Fibroblast of mammary gland (primary cell): ENCODE measurements at regions not wholly inside any gene's neighbourhood (a gene's known extent, or its start where the extent isn't known, plus 50 kb on each side); places are given as distances from the start of the nearest gene placed in this dataset.
"Not testable (repeated sequence)": the region's sequence is repeated elsewhere in the genome, so short reads cannot be mapped to it uniquely, and the experiment has no call there.

Experiments used
- DNase-seq: peaks from one replicate; pipeline ENCODE4 v3.0.0-alpha.2; 2010; ENCODE audit warnings: low read depth
- H3K4me3 ChIP-seq: 2 replicates; pipeline ENCODE4 v1.5.1; 2011; ENCODE audit warnings: low read depth, mild to moderate bottlenecking, low read length, moderate library complexity; ENCODE audit not compliant: control insufficient read depth
- TF ChIP-seq, protein P1 (sequence below): conservative IDR thresholded peaks from 2 replicates; pipeline ENCODE4 v1.5.1; 2011; ENCODE audit warnings: low read depth, low read length, inconsistent platforms; ENCODE audit not compliant: control insufficient read depth, insufficient read depth

DNA sequence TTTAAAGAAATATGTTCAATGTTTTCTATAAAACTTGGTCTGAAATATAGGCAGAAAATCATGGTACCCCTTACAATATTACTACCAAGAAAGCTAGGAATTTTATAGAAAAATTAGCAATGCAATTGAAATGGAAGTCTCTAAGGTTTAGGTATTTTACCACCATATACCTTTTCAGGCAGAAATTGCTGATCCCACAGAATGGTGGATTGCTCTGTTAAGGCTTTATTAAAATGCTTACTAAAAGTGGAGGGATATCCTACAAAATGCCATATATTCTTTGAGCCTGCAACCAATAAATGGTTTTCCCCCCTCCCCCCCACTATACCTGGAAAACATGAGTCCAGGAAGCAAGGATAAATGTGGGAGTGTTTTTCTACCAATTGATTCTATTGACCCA is 718.1 kb upstream of the NOVA1 start:
- TF ChIP-seq, protein P1, sequence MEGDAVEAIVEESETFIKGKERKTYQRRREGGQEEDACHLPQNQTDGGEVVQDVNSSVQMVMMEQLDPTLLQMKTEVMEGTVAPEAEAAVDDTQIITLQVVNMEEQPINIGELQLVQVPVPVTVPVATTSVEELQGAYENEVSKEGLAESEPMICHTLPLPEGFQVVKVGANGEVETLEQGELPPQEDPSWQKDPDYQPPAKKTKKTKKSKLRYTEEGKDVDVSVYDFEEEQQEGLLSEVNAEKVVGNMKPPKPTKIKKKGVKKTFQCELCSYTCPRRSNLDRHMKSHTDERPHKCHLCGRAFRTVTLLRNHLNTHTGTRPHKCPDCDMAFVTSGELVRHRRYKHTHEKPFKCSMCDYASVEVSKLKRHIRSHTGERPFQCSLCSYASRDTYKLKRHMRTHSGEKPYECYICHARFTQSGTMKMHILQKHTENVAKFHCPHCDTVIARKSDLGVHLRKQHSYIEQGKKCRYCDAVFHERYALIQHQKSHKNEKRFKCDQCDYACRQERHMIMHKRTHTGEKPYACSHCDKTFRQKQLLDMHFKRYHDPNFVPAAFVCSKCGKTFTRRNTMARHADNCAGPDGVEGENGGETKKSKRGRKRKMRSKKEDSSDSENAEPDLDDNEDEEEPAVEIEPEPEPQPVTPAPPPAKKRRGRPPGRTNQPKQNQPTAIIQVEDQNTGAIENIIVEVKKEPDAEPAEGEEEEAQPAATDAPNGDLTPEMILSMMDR, result no peak
- no peak overlapping the region for H3K4me3 ChIP-seq
- DNase-seq, result no peak

DNA sequence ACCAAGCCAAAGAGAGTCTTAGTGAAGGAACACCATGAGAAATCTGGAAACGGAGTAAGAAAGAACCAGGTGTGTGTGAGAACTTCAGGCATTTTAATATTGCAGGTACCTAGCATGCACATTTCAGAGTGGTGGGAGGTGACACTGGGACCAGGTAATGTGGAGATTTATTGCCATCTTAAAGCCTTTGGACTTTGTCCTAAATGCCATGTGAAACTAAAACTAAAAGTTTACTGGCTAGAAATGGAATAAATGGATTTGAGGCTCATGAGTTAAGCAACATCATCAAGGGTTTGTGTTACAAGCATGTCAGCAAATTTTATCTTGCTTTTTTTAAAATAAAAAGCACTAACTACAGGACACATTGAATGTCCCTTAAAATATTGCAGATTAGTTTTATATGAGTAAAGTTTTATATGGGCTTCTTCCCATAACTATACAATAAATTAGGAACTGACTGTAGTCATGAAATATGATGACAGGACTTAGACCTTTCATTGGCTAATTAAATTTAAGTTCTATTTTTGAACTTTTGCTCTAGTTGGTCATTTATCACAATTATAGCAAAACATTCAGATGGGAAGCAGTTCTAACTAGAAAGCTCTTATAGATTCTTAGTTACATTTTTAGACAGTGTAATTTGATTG is 721.1 kb upstream of the NOVA1 start:
- TF ChIP-seq, protein P1, result no peak
- no peak for DNase-seq
- H3K4me3 ChIP-seq, result no peak overlapping the region

DNA sequence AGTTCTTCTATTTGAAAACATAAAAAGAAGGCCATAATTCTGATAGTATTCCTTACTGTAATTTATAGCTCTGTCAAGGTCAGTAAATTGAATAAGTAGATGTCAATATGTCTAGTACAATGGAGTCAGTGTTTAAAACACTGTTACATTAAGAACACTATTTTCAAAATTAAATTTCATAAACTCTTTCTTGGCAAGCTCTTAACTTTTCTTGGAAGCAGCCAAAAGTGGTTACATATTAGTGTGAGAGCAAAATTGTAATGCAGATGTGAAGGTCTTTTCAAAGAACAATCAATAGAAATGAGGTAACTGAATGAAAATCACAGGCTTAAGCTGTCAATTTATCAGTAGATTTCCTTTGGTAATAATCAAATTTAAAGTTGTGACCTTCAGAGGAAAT is 722.4 kb upstream of the NOVA1 start:
- TF ChIP-seq, protein P1, result no peak
- no peak overlapping the region for H3K4me3 ChIP-seq
- DNase-seq, result no peak

DNA sequence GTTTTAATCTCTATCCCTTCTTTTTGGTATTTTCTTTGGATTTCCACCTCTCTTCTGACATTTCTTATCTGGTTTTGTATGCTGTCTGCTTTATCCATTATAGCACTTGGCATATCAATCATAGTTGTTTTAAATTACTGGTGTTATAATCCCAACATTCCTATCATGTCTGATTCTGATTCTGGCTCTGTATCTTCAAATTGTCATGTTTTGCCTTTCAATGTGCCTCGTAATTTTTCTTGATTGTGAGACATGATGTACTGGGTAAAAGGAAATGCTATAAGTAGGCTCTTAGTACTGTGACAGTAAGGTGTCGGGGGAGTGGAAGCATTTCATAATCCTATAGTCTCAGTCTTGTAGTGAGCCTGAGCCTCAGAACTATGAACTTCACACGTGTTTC is 729.3 kb upstream of the NOVA1 start:
- TF ChIP-seq, protein P1, result no peak
- no peak overlapping the region for H3K4me3 ChIP-seq
- DNase-seq, result no peak

DNA sequence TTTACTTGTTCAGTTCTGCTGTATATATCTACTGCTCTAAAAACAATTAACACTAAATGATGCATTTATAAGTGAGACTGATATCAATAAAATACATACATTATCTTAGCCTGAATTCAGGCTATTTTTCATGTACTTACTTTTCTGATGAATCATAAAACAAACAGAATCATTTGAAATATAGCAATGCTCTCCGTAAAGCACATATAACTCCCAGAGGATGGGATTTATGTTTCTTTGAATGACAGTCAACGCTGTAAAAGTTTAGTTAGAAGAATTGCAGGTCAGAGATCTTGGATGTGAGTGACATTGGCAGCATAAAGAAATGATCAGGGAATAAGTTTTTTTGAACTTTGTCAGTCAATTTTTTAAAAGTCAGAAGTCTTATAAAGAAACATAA is 740.2 kb upstream of the NOVA1 start:
- no peak overlapping the region for H3K4me3 ChIP-seq
- DNase-seq, result no peak
- TF ChIP-seq, protein P1, result no peak

DNA sequence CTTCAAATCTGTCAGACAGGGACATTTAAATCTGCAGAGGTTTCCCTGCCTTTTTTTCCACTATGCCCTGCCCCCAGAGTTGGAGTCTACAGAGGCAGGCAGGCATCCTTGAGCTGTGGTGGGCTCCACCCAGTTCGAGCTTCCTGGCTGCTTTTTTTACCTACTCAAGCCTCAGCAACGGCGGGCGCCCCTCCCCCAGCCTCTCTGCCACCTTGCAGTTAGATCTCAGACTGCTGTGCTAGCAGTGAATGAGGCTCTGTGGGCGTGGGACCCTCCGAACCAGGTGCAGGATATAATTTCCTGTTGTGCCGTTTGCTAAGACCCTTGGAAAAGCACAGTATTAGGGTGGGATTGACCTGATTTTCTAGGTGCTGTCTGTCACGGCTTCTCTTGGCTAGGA is 765.2 kb upstream of the NOVA1 start:
- DNase-seq, result not testable (repeated sequence)

DNA sequence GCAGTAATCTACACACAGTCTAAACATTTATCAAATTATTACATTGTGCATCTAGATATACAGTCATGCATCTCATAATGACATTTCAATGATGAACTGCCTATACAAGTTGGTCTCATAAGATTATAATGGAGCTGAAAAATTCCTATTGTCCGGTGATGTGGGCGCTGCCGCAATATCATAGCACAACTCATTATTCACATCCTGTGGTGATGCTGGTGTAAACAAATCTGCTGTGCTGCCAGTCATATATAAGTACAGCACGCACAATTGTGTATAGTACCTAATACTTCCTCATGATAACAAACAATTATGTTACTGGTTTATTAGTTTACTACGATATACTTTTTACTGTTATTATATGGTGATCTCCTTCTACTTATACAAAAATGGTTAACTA is 768.8 kb upstream of the NOVA1 start:
- DNase-seq, result no peak
- TF ChIP-seq, protein P1, result no peak
- H3K4me3 ChIP-seq, result no peak overlapping the region

More for the DNA sequence above, 765.2 kb upstream of the NOVA1 start:
- H3K4me3 ChIP-seq, result not testable (repeated sequence)

DNA sequence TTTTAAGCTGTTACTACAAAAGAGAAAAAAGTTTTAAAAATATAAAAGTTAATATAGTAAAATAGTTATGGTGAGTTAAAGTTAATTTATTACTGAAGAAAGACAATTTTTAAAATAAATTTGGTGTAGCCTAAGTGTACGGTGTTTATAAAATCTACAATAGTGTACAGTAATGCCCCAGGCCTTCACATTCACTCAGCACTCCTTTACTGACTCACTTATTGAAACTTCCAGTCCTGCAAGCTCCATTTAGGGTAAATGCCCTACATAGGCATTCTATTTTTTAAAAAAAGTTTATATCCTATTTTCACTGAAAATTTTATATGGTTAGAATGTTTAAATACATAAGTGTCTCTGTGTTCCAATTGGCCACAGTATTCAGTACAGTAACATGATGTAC is 769.5 kb upstream of the NOVA1 start:
- no peak overlapping the region for H3K4me3 ChIP-seq
- no peak for DNase-seq
- TF ChIP-seq, protein P1, result no peak
